Gastrocnemius medialis (tissue), 4 donors: ENCODE measurements at regions not wholly inside any gene's neighbourhood (a gene's known extent, or its start where the extent isn't known, plus 50 kb on each side); places are given as distances from the start of the nearest gene placed in this dataset.

Experiments
- ATAC-seq, 2 donors: fragments of 150-250 bp; one replicate each; pipeline ENCODE4 v1.9.1; 2016
- DNase-seq, 2 donors: peaks; one replicate each; pipeline ENCODE4 v3.0.0-alpha.2; 2019
- H3K27ac ChIP-seq, 4 donors: fragments of 200-600 bp; sonication (generic); 1 replicate in 1 of 4; 2 replicates in 3 of 4; pipeline ENCODE4 v1.5.1; 2016 to 2018; ENCODE audit warnings: mild to moderate bottlenecking in 2 of 4, moderate library complexity in 1 of 4
- H3K27me3 ChIP-seq, 3 donors: fragments of 200-600 bp; sonication (generic) in 2 of 3; 1 replicate in 1 of 3; 2 replicates in 2 of 3; pipeline versions ENCODE4 v1.5.1 to v1.6.0; 2016 to 2019; ENCODE audit warnings: mild to moderate bottlenecking in 1 of 3, moderate library complexity in 1 of 3
- H3K36me3 ChIP-seq, 2 donors: fragments of 200-600 bp; sonication (generic) in 1 of 2; one replicate each; pipeline ENCODE4 v1.5.1; 2017 to 2018
- H3K4me1 ChIP-seq, 2 donors: fragments of 200-600 bp; sonication (generic) in 1 of 2; one replicate each; pipeline ENCODE4 v1.5.1; 2016 to 2017; ENCODE audit warnings: mild to moderate bottlenecking in 2 of 2
- H3K4me3 ChIP-seq, 4 donors: fragments of 200-600 bp; sonication (generic) in 3 of 4; 1 replicate in 1 of 4; 2 replicates in 3 of 4; pipeline ENCODE4 v1.5.1; 2016 to 2019; ENCODE audit warnings: mild to moderate bottlenecking in 2 of 4
- H3K9me3 ChIP-seq, 3 donors: fragments of 200-600 bp; sonication (generic) in 2 of 3; 1 replicate in 1 of 3; 2 replicates in 2 of 3; pipeline ENCODE4 v1.5.1; 2016 to 2019
- CTCF ChIP-seq, 5 experiments: fragments of 450-650 bp in 3 of 5; fragments of 200-600 bp in 2 of 5; sonication (generic) in 2 of 5; IDR thresholded peaks in 4 of 5; conservative IDR thresholded peaks in 1 of 5; 1 replicate in 4 of 5; 2 replicates in 1 of 5; pipeline ENCODE4 v1.5.1; 2016 to 2019; ENCODE audit warnings: antibody characterized with exemption in 5 of 5, mild to moderate bottlenecking in 3 of 5, moderate library complexity in 3 of 5
- POLR2A ChIP-seq, 2 donors: fragments of 450-650 bp; IDR thresholded peaks; one replicate each; pipeline ENCODE4 v1.6.1; 2017; ENCODE audit warnings: antibody characterized with exemption in 2 of 2, mild to moderate bottlenecking in 2 of 2, moderate library complexity in 2 of 2
- in situ Hi-C, 4 donors: fragments of 200-750 bp; cut with MboI; loops; one replicate each; pipeline versions ENCODE4 v1.15.0 to v1.8.0; 2017; ENCODE audit warnings: low sequenced_read_pairs in 4 of 4
- intact Hi-C: fragments of 100-400 bp; cut with DNase I; formaldehyde crosslinking; loops from one replicate; pipeline ENCODE4 v1.15.1; 2023; ENCODE audit warnings: low total_unique reads

- Histone ChIP-seq H3K27me3 (peaks cover 0 to 2% (median 0%) of the 10 kb centered on the region in 3 donors), H3K36me3 (no peaks in the 10 kb centered on the region), H3K27ac (no peak overlapping the region), H3K4me3 (no peak overlapping the region), H3K4me1 (peaks cover 0 to 3% of the 10 kb centered on the region in 2 donors), H3K9me3 (no peaks in the 10 kb centered on the region)
- in situ Hi-C loops, result no loop called here
- intact Hi-C loops, result no loop called here
- TF ChIP-seq POLR2A (IDR thresholded peaks at IDR 0.05) (no peak), CTCF (IDR thresholded peaks at IDR 0.05 in 4 of 5, conservative IDR thresholded peaks at IDR 0.05 in 1 of 5) (no peak)
- no peak for DNase-seq
- no peak for ATAC-seq
These were observed 338.3 kb upstream of the NT5E start for GRCh38 chr6:85111481-85112011.

- Histone ChIP-seq H3K4me3 (no peak overlapping the region), H3K27ac (no peak overlapping the region), H3K9me3 (no peaks in the 10 kb centered on the region), H3K36me3 (no peaks in the 10 kb centered on the region), H3K27me3 (peaks cover 0 to 2% (median 0%) of the 10 kb centered on the region in 3 donors), H3K4me1 (peaks cover 0 to 3% of the 10 kb centered on the region in 2 donors)
- ATAC-seq (no peak), DNase-seq (no peak)
- TF ChIP-seq CTCF (IDR thresholded peaks at IDR 0.05 in 4 of 5, conservative IDR thresholded peaks at IDR 0.05 in 1 of 5), result no peak
- TF ChIP-seq POLR2A (IDR thresholded peaks at IDR 0.05), result no peak
- in situ Hi-C loops, result no loop called here
- intact Hi-C loops, result no loop called here
These were observed 338.9 kb upstream of the NT5E start for GRCh38 chr6:85110943-85111342.

GRCh38 chr6:85107701-85108100, 342.2 kb upstream of the NT5E start:
- H3K36me3 ChIP-seq, result no peaks in the 10 kb centered on the region
- no peak for DNase-seq
- no peak overlapping the region for H3K4me3 ChIP-seq
- in situ Hi-C loops, result no loop called here
- no peak for TF ChIP-seq CTCF (IDR thresholded peaks at IDR 0.05 in 4 of 5, conservative IDR thresholded peaks at IDR 0.05 in 1 of 5)
- H3K4me1 ChIP-seq, result no peaks in the 10 kb centered on the region
- intact Hi-C loops, result no loop called here
- no peak for ATAC-seq
- no peak overlapping the region for H3K27ac ChIP-seq
- H3K9me3 ChIP-seq, result no peaks in the 10 kb centered on the region
- H3K27me3 ChIP-seq, result no peaks in the 10 kb centered on the region

DNA sequence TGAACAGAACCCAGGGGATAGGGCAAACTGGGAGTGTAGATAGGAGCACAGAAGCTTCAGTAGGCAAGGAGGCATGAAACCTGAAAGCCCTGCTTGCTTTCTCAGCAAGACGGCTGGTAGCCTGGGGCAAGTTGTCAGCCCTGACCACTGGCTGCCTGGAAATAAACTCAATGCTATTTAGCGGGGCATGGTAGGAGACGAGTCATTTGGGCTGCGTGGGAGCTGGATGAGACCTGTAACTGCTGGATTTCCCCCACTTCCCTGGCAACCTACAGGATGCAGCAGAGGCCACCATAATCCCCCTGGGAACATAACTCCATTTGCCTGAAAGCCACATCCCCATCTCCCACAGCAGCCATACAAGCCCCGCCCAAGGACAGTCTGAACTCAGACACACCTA, 332.6 kb upstream of the TBX18 start:
- Histone ChIP-seq H3K36me3 (no peaks in the 10 kb centered on the region), H3K27me3 (no peaks in the 10 kb centered on the region), H3K4me3 (no peak overlapping the region), H3K9me3 (peaks cover 0 to 8% (median 0%) of the 10 kb centered on the region in 3 donors), H3K27ac (no peak overlapping the region), H3K4me1 (no peaks in the 10 kb centered on the region)
- in situ Hi-C loops, result no loop called here
- no peak for ATAC-seq
- TF ChIP-seq CTCF (IDR thresholded peaks at IDR 0.05 in 4 of 5, conservative IDR thresholded peaks at IDR 0.05 in 1 of 5), result no peak
- no peak for TF ChIP-seq POLR2A (IDR thresholded peaks at IDR 0.05)
- intact Hi-C loops, result no loop called here
- no peak for DNase-seq

- H3K27me3 ChIP-seq, result no peaks in the 10 kb centered on the region
- intact Hi-C loops (no loop called here), in situ Hi-C loops (no loop called here)
- ATAC-seq (no peak), DNase-seq (no peak)
- H3K4me1 ChIP-seq, result no peaks in the 10 kb centered on the region
- no peaks in the 10 kb centered on the region for H3K36me3 ChIP-seq
- TF ChIP-seq CTCF (IDR thresholded peaks at IDR 0.05 in 4 of 5, conservative IDR thresholded peaks at IDR 0.05 in 1 of 5), result no peak
- no peaks in the 10 kb centered on the region for H3K9me3 ChIP-seq
- no peak overlapping the region for H3K4me3 ChIP-seq
- no peak overlapping the region for H3K27ac ChIP-seq
These were observed 327.8 kb upstream of the TBX18 start for GRCh38 chr6:85092226-85092625.
